PFSK-1 (cell line): ENCODE measurements at regions not wholly inside any gene's neighbourhood (a gene's known extent, or its start where the extent isn't known, plus 50 kb on each side); places are given as distances from the start of the nearest gene placed in this dataset.

Experiments used
- POLR2AphosphoS5 ChIP-seq: IDR thresholded peaks from 2 replicates; pipeline ENCODE4 v1.6.1; 2012; ENCODE audit warnings: low read depth, mild to moderate bottlenecking, control low read depth, low read length, moderate library complexity
- TAF1 ChIP-seq: IDR thresholded peaks from 2 replicates; pipeline ENCODE4 v1.6.1; 2012; ENCODE audit warnings: low read length, control low read depth, borderline replicate concordance; ENCODE audit not compliant: insufficient read depth

- TF ChIP-seq POLR2AphosphoS5 (no peak), TAF1 (no peak)
Measured at GRCh38 chr12:43118234-43118633, 433.8 kb downstream of the ADAMTS20 start.
